ENCODE measurements at regions not wholly inside any gene's neighbourhood (a gene's known extent, or its start where the extent isn't known, plus 50 kb on each side); places are given as distances from the start of the nearest gene placed in this dataset.

- ATAC-seq (ENCODE audit: poor library complexity) (no peak), DNase-seq (no peak)
- Histone ChIP-seq H3K27me3 (ENCODE audit: control insufficient read depth in 1 of 2, insufficient read depth in 2 of 2, low read length in 2 of 2) (no peaks in the 10 kb centered on the region), H3K27ac (ENCODE audit: low read depth in 1 of 2, low read length in 2 of 2) (no peak overlapping the region), H3K4me1 (ENCODE audit: insufficient read depth, low read length) (no peaks in the 10 kb centered on the region), H3K36me3 (ENCODE audit: insufficient read depth, low read length) (no peaks in the 10 kb centered on the region), H3K9me3 (ENCODE audit: control insufficient read depth in 1 of 2, insufficient read depth in 1 of 2, low read length in 2 of 2) (no peaks in the 10 kb centered on the region), H3K4me3 (ENCODE audit: low read length) (no peak overlapping the region)
- Mint-ChIP-seq H3K4me3 (no peak overlapping the region), H3K27ac (no peak overlapping the region), H3K27me3 (no peaks in the 10 kb centered on the region), H3K36me3 (ENCODE audit: low read depth) (no peaks in the 10 kb centered on the region), H3K4me1 (ENCODE audit: low read depth) (no peaks in the 10 kb centered on the region), H3K9me3 (peaks cover 4% of the 10 kb centered on the region)
- intact Hi-C loops (cut with DNase I, micrococcal nuclease) = no loop called here
- CTCF ChIA-PET = no interaction called here
- POLR2A ChIA-PET = no interaction called here
- TF ChIP-seq CTCF (IDR thresholded peaks at IDR 0.05) = no peak
These were observed 1074.1 kb upstream of the PCDH20 start for GRCh38 chr13:62489731-62490130.

GRCh38 chr13:62483774-62484173, 1068.1 kb upstream of the PCDH20 start:
- ATAC-seq (ENCODE audit: poor library complexity) (no peak), DNase-seq (no peak)
- H3K4me3 ChIP-seq (ENCODE audit: low read length) = no peak overlapping the region
- ChIA-PET CTCF (no interaction called here), POLR2A (no interaction called here)
- no peak overlapping the region for H3K27ac Mint-ChIP-seq
- intact Hi-C loops (cut with DNase I, micrococcal nuclease) = no loop called here
- H3K36me3 Mint-ChIP-seq (ENCODE audit: low read depth) = no peaks in the 10 kb centered on the region
- peaks cover 12% of the 10 kb centered on the region for H3K9me3 Mint-ChIP-seq
- no peaks in the 10 kb centered on the region for H3K27me3 Mint-ChIP-seq
- no peak overlapping the region for H3K4me3 Mint-ChIP-seq
- H3K4me1 ChIP-seq (ENCODE audit: insufficient read depth, low read length) = no peaks in the 10 kb centered on the region
- H3K36me3 ChIP-seq (ENCODE audit: insufficient read depth, low read length) = no peaks in the 10 kb centered on the region
- peaks cover 0 to 4% of the 10 kb centered on the region in 2 experiments for H3K9me3 ChIP-seq (ENCODE audit: control insufficient read depth in 1 of 2, insufficient read depth in 1 of 2, low read length in 2 of 2)
- no peaks in the 10 kb centered on the region for H3K4me1 Mint-ChIP-seq (ENCODE audit: low read depth)
- no peaks in the 10 kb centered on the region for H3K27me3 ChIP-seq (ENCODE audit: control insufficient read depth in 1 of 2, insufficient read depth in 2 of 2, low read length in 2 of 2)
- no peak overlapping the region for H3K27ac ChIP-seq (ENCODE audit: low read depth in 1 of 2, low read length in 2 of 2)
- TF ChIP-seq CTCF (IDR thresholded peaks at IDR 0.05) = no peak

GRCh38 chr13:62482351-62482750, 1066.7 kb upstream of the PCDH20 start:
- H3K27me3 ChIP-seq (ENCODE audit: control insufficient read depth in 1 of 2, insufficient read depth in 2 of 2, low read length in 2 of 2) = no peaks in the 10 kb centered on the region
- no peaks in the 10 kb centered on the region for H3K4me1 Mint-ChIP-seq (ENCODE audit: low read depth)
- H3K9me3 ChIP-seq (ENCODE audit: control insufficient read depth in 1 of 2, insufficient read depth in 1 of 2, low read length in 2 of 2) = peaks cover 0 to 4% of the 10 kb centered on the region in 2 experiments
- no peaks in the 10 kb centered on the region for H3K4me1 ChIP-seq (ENCODE audit: insufficient read depth, low read length)
- intact Hi-C loops (cut with DNase I, micrococcal nuclease) = no loop called here
- H3K27ac Mint-ChIP-seq = no peak overlapping the region
- TF ChIP-seq CTCF (IDR thresholded peaks at IDR 0.05) = no peak
- no peak for ATAC-seq (ENCODE audit: poor library complexity)
- H3K4me3 Mint-ChIP-seq = no peak overlapping the region
- H3K27ac ChIP-seq (ENCODE audit: low read depth in 1 of 2, low read length in 2 of 2) = no peak overlapping the region
- H3K4me3 ChIP-seq (ENCODE audit: low read length) = no peak overlapping the region
- H3K36me3 ChIP-seq (ENCODE audit: insufficient read depth, low read length) = no peaks in the 10 kb centered on the region
- no peak for DNase-seq
- no peaks in the 10 kb centered on the region for H3K36me3 Mint-ChIP-seq (ENCODE audit: low read depth)
- POLR2A ChIA-PET = no interaction called here
- peaks cover 12% of the 10 kb centered on the region for H3K9me3 Mint-ChIP-seq
- CTCF ChIA-PET = no interaction called here
- H3K27me3 Mint-ChIP-seq = no peaks in the 10 kb centered on the region
